HepG2 (cell line): ENCODE measurements at regions not wholly inside any gene's neighbourhood (a gene's known extent, or its start where the extent isn't known, plus 50 kb on each side); places are given as distances from the start of the nearest gene placed in this dataset.

Source experiments
- ARHGAP35 ChIP-seq: sonication (generic); formaldehyde crosslinking; IDR thresholded peaks from 2 replicates; pipeline ENCODE4 v1.9.0; 2022; ENCODE audit warnings: mild to moderate bottlenecking, inconsistent platforms, moderate library complexity, missing genetic modification reagents, borderline replicate concordance
- CBX2 ChIP-seq, 2 experiments: fragments of 200-600 bp in 1 of 2; sonication (generic); formaldehyde crosslinking in 1 of 2; IDR thresholded peaks; 2 replicates each; pipeline versions ENCODE4 v1.7.0 to v1.8.1; 2018 to 2022; ENCODE audit warnings: low read depth in 2 of 2, low read length in 1 of 2, mild to moderate bottlenecking in 1 of 2, missing genetic modification reagents in 1 of 2
- CEBPB ChIP-seq: IDR thresholded peaks from 2 replicates; pipeline ENCODE4 v1.6.1; 2011; ENCODE audit warnings: low read depth, low read length, improper control_type of control experiment, borderline replicate concordance
- FOXP1 ChIP-seq, 2 experiments: fragments of 450-650 bp in 1 of 2; IDR thresholded peaks; 2 replicates each; pipeline ENCODE4 v1.6.1; 2017 to 2018; ENCODE audit warnings: antibody characterized with exemption in 1 of 2
- NR2C2 ChIP-seq: sonication (generic); formaldehyde crosslinking; IDR thresholded peaks from 2 replicates; pipeline ENCODE4 v1.4.0; 2020; ENCODE audit warnings: missing genetic modification reagents, mild to moderate bottlenecking, moderate library complexity, borderline replicate concordance
- RAD51 ChIP-seq: fragments of 450-650 bp; IDR thresholded peaks from 2 replicates; pipeline ENCODE4 v1.6.1; 2016; ENCODE audit warnings: borderline replicate concordance
- SOX13 ChIP-seq, 3 experiments: fragments of 450-650 bp in 1 of 3; sonication (generic) in 1 of 3; formaldehyde crosslinking in 1 of 3; IDR thresholded peaks in 2 of 3; conservative IDR thresholded peaks in 1 of 3; 2 replicates each; pipeline versions ENCODE4 v1.5.0 to v1.6.1; 2016 to 2020; ENCODE audit warnings: antibody characterized with exemption in 1 of 3, mild to moderate bottlenecking in 1 of 3, missing compliant biosample characterization in 1 of 3, missing genetic modification reagents in 1 of 3, moderate library complexity in 1 of 3
- SPEN ChIP-seq: sonication (generic); formaldehyde crosslinking; IDR thresholded peaks from 2 replicates; pipeline ENCODE4 v1.5.1; 2020; ENCODE audit warnings: low read depth, mild to moderate bottlenecking, missing genetic modification reagents
- TMF1 ChIP-seq: sonication (generic); formaldehyde crosslinking; IDR thresholded peaks from 2 replicates; pipeline ENCODE4 v1.8.1; 2022; ENCODE audit warnings: low read depth, missing genetic modification reagents
- ZBTB42 ChIP-seq: sonication (generic); formaldehyde crosslinking; IDR thresholded peaks from 2 replicates; pipeline ENCODE4 v1.5.0; 2020; ENCODE audit warnings: mild to moderate bottlenecking, missing genetic modification reagents
- ZKSCAN5 ChIP-seq: sonication (generic); formaldehyde crosslinking; IDR thresholded peaks from 2 replicates; pipeline ENCODE4 v1.5.1; 2020; ENCODE audit warnings: mild to moderate bottlenecking, missing genetic modification reagents
- ZMYM4 ChIP-seq: sonication (generic); formaldehyde crosslinking; IDR thresholded peaks from 2 replicates; pipeline ENCODE4 v1.8.1; 2023; ENCODE audit warnings: mild to moderate bottlenecking, missing genetic modification reagents
- ZNF33B ChIP-seq: sonication (generic); formaldehyde crosslinking; IDR thresholded peaks from 2 replicates; pipeline ENCODE4 v1.5.1; 2020; ENCODE audit warnings: mild to moderate bottlenecking, missing genetic modification reagents
- ZNF850 ChIP-seq: sonication (generic); formaldehyde crosslinking; conservative IDR thresholded peaks from 2 replicates; pipeline ENCODE4 v1.9.0; 2021; ENCODE audit warnings: mild to moderate bottlenecking, missing genetic modification reagents
- ZZZ3 ChIP-seq: sonication (generic); formaldehyde crosslinking; IDR thresholded peaks from 2 replicates; pipeline ENCODE4 v1.4.0; 2020; ENCODE audit warnings: missing genetic modification reagents, mild to moderate bottlenecking, borderline replicate concordance
- TF ChIP-seq, protein P1 (sequence below): sonication (generic); formaldehyde crosslinking; conservative IDR thresholded peaks from 2 replicates; pipeline ENCODE4 v1.4.0; 2020; ENCODE audit warnings: missing genetic modification reagents
- TF ChIP-seq, protein P2 (sequence below): sonication (generic); formaldehyde crosslinking; IDR thresholded peaks from 2 replicates; pipeline ENCODE4 v1.8.0; 2023; ENCODE audit warnings: mild to moderate bottlenecking, missing genetic modification reagents
- TF ChIP-seq, protein P3 (sequence below): sonication (generic); formaldehyde crosslinking; IDR thresholded peaks from 2 replicates; pipeline ENCODE4 v1.4.0; 2020; ENCODE audit warnings: mild to moderate bottlenecking, missing genetic modification reagents
- TF ChIP-seq, protein P4 (sequence below): sonication (generic); formaldehyde crosslinking; conservative IDR thresholded peaks from 2 replicates; pipeline ENCODE4 v1.4.0; 2020; ENCODE audit warnings: missing genetic modification reagents
- TF ChIP-seq, protein P5 (sequence below): sonication (generic); formaldehyde crosslinking; IDR thresholded peaks from 2 replicates; pipeline ENCODE4 v1.5.0; 2020; ENCODE audit warnings: missing genetic modification reagents
- TF ChIP-seq, protein P6 (sequence below): sonication (generic); formaldehyde crosslinking; IDR thresholded peaks from 2 replicates; pipeline ENCODE4 v1.4.0; 2020; ENCODE audit warnings: missing genetic modification reagents

DNA sequence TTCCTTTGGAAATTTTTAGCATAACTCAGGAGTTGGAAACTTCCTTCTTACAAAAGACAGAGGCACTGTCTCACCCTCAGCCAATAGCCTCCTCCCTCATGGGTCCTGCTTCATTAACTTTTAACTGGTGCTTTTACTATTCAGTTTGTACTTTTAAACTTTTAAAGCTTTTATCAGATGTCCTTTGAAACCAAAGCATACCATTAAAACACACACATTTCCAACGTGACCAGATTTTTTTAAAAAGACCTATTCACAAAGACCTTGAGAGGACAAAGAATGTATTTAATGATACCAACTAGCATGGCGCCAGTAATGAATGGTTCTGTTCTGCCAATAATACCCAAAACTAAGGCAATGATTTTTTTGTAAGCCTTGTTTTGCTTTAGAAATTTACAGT, 173.6 kb upstream of the EEA1 start (continued):
- TF ChIP-seq, protein P1, sequence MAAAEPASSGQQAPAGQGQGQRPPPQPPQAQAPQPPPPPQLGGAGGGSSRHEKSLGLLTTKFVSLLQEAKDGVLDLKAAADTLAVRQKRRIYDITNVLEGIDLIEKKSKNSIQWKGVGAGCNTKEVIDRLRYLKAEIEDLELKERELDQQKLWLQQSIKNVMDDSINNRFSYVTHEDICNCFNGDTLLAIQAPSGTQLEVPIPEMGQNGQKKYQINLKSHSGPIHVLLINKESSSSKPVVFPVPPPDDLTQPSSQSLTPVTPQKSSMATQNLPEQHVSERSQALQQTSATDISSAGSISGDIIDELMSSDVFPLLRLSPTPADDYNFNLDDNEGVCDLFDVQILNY (CRISPR knock-in tag): no peak
- TF ChIP-seq ZKSCAN5 (CRISPR knock-in tag): no peak
- TF ChIP-seq ZZZ3 (CRISPR knock-in tag): no peak
- no peak for TF ChIP-seq SOX13 (IDR thresholded peaks at IDR 0.05)
- peak in 1 of 2 experiments; percentile 82; a peak in 2 of 4 replicates for TF ChIP-seq SOX13 (CRISPR knock-in tag; conservative IDR thresholded peaks at IDR 0.05 in 1 of 2, IDR thresholded peaks at IDR 0.05 in 1 of 2)
- TF ChIP-seq ZMYM4: no peak
- TF ChIP-seq ZNF850 (CRISPR knock-in tag): no peak
- TF ChIP-seq, protein P2, sequence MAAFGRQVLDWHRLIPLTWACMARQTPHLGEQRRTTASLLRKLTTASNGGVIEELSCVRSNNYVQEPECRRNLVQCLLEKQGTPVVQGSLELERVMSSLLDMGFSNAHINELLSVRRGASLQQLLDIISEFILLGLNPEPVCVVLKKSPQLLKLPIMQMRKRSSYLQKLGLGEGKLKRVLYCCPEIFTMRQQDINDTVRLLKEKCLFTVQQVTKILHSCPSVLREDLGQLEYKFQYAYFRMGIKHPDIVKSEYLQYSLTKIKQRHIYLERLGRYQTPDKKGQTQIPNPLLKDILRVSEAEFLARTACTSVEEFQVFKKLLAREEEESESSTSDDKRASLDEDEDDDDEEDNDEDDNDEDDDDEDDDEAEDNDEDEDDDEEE: no peak
- TF ChIP-seq CBX2 (IDR thresholded peaks at IDR 0.05; ENCODE audit: low read depth, low read length): no peak
- TF ChIP-seq CBX2 (CRISPR knock-in tag; IDR thresholded peaks at IDR 0.05; ENCODE audit: low read depth): no peak
- TF ChIP-seq, protein P3, sequence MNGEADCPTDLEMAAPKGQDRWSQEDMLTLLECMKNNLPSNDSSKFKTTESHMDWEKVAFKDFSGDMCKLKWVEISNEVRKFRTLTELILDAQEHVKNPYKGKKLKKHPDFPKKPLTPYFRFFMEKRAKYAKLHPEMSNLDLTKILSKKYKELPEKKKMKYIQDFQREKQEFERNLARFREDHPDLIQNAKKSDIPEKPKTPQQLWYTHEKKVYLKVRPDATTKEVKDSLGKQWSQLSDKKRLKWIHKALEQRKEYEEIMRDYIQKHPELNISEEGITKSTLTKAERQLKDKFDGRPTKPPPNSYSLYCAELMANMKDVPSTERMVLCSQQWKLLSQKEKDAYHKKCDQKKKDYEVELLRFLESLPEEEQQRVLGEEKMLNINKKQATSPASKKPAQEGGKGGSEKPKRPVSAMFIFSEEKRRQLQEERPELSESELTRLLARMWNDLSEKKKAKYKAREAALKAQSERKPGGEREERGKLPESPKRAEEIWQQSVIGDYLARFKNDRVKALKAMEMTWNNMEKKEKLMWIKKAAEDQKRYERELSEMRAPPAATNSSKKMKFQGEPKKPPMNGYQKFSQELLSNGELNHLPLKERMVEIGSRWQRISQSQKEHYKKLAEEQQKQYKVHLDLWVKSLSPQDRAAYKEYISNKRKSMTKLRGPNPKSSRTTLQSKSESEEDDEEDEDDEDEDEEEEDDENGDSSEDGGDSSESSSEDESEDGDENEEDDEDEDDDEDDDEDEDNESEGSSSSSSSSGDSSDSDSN (CRISPR knock-in tag): no peak
- no peak for TF ChIP-seq TMF1 (CRISPR knock-in tag)
- TF ChIP-seq, protein P4, sequence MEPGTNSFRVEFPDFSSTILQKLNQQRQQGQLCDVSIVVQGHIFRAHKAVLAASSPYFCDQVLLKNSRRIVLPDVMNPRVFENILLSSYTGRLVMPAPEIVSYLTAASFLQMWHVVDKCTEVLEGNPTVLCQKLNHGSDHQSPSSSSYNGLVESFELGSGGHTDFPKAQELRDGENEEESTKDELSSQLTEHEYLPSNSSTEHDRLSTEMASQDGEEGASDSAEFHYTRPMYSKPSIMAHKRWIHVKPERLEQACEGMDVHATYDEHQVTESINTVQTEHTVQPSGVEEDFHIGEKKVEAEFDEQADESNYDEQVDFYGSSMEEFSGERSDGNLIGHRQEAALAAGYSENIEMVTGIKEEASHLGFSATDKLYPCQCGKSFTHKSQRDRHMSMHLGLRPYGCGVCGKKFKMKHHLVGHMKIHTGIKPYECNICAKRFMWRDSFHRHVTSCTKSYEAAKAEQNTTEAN: peak; percentile 47; the same call in 1 of the 2 replicates
- TF ChIP-seq FOXP1 (IDR thresholded peaks at IDR 0.05): no peak
- TF ChIP-seq FOXP1 (CRISPR knock-in tag; IDR thresholded peaks at IDR 0.05): peak; percentile 34; the same call in 1 of the 2 replicates
- no peak for TF ChIP-seq ARHGAP35 (CRISPR knock-in tag)
- no peak for TF ChIP-seq CEBPB
- TF ChIP-seq NR2C2 (CRISPR knock-in tag): no peak
- TF ChIP-seq RAD51: no peak
- TF ChIP-seq, protein P5, sequence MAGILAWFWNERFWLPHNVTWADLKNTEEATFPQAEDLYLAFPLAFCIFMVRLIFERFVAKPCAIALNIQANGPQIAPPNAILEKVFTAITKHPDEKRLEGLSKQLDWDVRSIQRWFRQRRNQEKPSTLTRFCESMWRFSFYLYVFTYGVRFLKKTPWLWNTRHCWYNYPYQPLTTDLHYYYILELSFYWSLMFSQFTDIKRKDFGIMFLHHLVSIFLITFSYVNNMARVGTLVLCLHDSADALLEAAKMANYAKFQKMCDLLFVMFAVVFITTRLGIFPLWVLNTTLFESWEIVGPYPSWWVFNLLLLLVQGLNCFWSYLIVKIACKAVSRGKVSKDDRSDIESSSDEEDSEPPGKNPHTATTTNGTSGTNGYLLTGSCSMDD (CRISPR knock-in tag): no peak
- TF ChIP-seq, protein P6, sequence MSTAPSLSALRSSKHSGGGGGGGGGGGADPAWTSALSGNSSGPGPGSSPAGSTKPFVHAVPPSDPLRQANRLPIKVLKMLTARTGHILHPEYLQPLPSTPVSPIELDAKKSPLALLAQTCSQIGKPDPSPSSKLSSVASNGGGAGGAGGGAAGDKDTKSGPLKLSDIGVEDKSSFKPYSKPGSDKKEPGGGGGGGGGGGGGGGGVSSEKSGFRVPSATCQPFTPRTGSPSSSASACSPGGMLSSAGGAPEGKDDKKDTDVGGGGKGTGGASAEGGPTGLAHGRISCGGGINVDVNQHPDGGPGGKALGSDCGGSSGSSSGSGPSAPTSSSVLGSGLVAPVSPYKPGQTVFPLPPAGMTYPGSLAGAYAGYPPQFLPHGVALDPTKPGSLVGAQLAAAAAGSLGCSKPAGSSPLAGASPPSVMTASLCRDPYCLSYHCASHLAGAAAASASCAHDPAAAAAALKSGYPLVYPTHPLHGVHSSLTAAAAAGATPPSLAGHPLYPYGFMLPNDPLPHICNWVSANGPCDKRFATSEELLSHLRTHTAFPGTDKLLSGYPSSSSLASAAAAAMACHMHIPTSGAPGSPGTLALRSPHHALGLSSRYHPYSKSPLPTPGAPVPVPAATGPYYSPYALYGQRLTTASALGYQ (CRISPR knock-in tag): peak; percentile 64; the same call in 1 of the 2 replicates
- no peak for TF ChIP-seq SPEN (CRISPR knock-in tag)
- TF ChIP-seq ZNF33B (CRISPR knock-in tag): no peak
- no peak for TF ChIP-seq ZBTB42 (CRISPR knock-in tag)
